ENCODE measurements at regions not wholly inside any gene's neighbourhood (a gene's known extent, or its start where the extent isn't known, plus 50 kb on each side); places are given as distances from the start of the nearest gene placed in this dataset.

GRCh38 chr7:18109762-18110161 is 82.1 kb upstream of the PRPS1L1 start:
- Histone ChIP-seq H3K14ac (replicated peaks; ENCODE audit: low read depth, low read length) (no peak overlapping the region), H3K4me3 (ENCODE audit: insufficient read depth, low read depth, low read length) (no peak overlapping the region), H3K27ac (ENCODE audit: insufficient read depth, low read length) (no peak overlapping the region), H3K18ac (ENCODE audit: low read depth, low read length) (no peak overlapping the region), H3K36me3 (ENCODE audit: control insufficient read depth, insufficient read depth, low read length) (no peaks in the 10 kb centered on the region), H3K4me1 (ENCODE audit: control insufficient read depth, insufficient read depth, low read length) (no peaks in the 10 kb centered on the region), H3K27me3 (ENCODE audit: control insufficient read depth, insufficient read depth, low read length) (no peaks in the 10 kb centered on the region), H2BK20ac (ENCODE audit: low read depth, low read length) (no peak overlapping the region), H3K9me3 (ENCODE audit: control insufficient read depth, insufficient read depth, low read length) (no peaks in the 10 kb centered on the region), H3K79me1 (ENCODE audit: low read depth in 1 of 2, low read length in 2 of 2) (no peaks in the 10 kb centered on the region), H3K56ac (ENCODE audit: extremely low read depth, insufficient read depth, low read length) (no peak overlapping the region), H2BK15ac (ENCODE audit: low read depth, low read length) (no peak overlapping the region), H3K4ac (ENCODE audit: low read depth, low read length) (no peak overlapping the region), H3K9me1 (ENCODE audit: insufficient read depth, low read length) (no peaks in the 10 kb centered on the region), H2AK9ac (replicated peaks; ENCODE audit: low read depth, low read length, poor library complexity) (no peak overlapping the region), H2AK5ac (ENCODE audit: low read depth, low read length) (no peak overlapping the region), H2BK120ac (ENCODE audit: low read depth, low read length) (no peak overlapping the region), H4K8ac (ENCODE audit: low read depth in 2 of 2, low read length in 2 of 2) (no peak overlapping the region), H3K9ac (ENCODE audit: low read depth, low read length) (no peak overlapping the region), H2AFZ (replicated peaks; ENCODE audit: low read length, poor library complexity) (no peak overlapping the region), H4K20me1 (ENCODE audit: insufficient read depth, low read length) (no peaks in the 10 kb centered on the region), H4K91ac (ENCODE audit: insufficient read depth, low read depth, low read length) (no peak overlapping the region), H2BK5ac (ENCODE audit: low read depth, low read length, poor library complexity, severe bottlenecking) (no peak overlapping the region), H3K4me2 (ENCODE audit: low read depth, low read length) (no peak overlapping the region), H4K5ac (ENCODE audit: low read depth, low read length) (no peak overlapping the region), H3K23ac (ENCODE audit: low read depth, low read length) (no peak overlapping the region)
- no CpG with 5 or more reads among the region's 1 CpG for WGBS, 2 experiments (ENCODE audit: extremely low coverage in 2 of 2, insufficient read length in 1 of 2)
- TF ChIP-seq RCOR1 (IDR thresholded peaks at IDR 0.05; ENCODE audit: insufficient replicate concordance, low read length) (no peak), BHLHE40 (IDR thresholded peaks at IDR 0.05; ENCODE audit: low read depth, low read length) (no peak), FOS (IDR thresholded peaks at IDR 0.05; ENCODE audit: low read depth, low read length) (no peak), MAZ (IDR thresholded peaks at IDR 0.05; ENCODE audit: borderline replicate concordance, low read depth, low read length) (no peak), NFE2L2 (IDR thresholded peaks at IDR 0.05; ENCODE audit: low read depth, low read length) (no peak), USF2 (IDR thresholded peaks at IDR 0.05; ENCODE audit: low read depth, low read length) (no peak), RFX5 (IDR thresholded peaks at IDR 0.05; ENCODE audit: low read depth, low read length) (no peak), ELK1 (IDR thresholded peaks at IDR 0.05; ENCODE audit: borderline replicate concordance, low read depth, low read length) (no peak), MAFK (IDR thresholded peaks at IDR 0.05; ENCODE audit: low read depth, low read length) (no peak)
- TF ChIP-seq, protein P1, sequence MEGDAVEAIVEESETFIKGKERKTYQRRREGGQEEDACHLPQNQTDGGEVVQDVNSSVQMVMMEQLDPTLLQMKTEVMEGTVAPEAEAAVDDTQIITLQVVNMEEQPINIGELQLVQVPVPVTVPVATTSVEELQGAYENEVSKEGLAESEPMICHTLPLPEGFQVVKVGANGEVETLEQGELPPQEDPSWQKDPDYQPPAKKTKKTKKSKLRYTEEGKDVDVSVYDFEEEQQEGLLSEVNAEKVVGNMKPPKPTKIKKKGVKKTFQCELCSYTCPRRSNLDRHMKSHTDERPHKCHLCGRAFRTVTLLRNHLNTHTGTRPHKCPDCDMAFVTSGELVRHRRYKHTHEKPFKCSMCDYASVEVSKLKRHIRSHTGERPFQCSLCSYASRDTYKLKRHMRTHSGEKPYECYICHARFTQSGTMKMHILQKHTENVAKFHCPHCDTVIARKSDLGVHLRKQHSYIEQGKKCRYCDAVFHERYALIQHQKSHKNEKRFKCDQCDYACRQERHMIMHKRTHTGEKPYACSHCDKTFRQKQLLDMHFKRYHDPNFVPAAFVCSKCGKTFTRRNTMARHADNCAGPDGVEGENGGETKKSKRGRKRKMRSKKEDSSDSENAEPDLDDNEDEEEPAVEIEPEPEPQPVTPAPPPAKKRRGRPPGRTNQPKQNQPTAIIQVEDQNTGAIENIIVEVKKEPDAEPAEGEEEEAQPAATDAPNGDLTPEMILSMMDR (conservative IDR thresholded peaks at IDR 0.05; ENCODE audit: low read depth, low read length), result no peak
- ChIA-PET POLR2A (ENCODE audit: unreplicated experiment) (no interaction called here), CTCF (interaction anchor here (0.6 kb wide), 1 partner anchor 401 kb away, joined by 7 read pairs; no protein-coding TSS in a partner anchor)
- in situ Hi-C loops (cut with MboI; ENCODE audit: low sequenced_read_pairs), result no loop called here
- DNase-seq (peak; percentile 55), ATAC-seq (ENCODE audit: low read depth) (no peak)
- no TSS peak for BruUV-seq (replicated peaks)
- intact Hi-C loops (cut with micrococcal nuclease), result no loop called here
- dilution Hi-C loops (cut with HindIII; ENCODE audit: low sequenced_read_pairs, unreplicated experiment), result no loop called here

All from IMR-90 (cell line).